HFFc6 (cell line): ENCODE measurements at regions not wholly inside any gene's neighbourhood (a gene's known extent, or its start where the extent isn't known, plus 50 kb on each side); places are given as distances from the start of the nearest gene placed in this dataset.

Experiments used
- DNase-seq: peaks from one replicate; pipeline ENCODE4 v3.0.0-alpha.2; 2018
- H3K27ac Mint-ChIP-seq: 2 replicates; pipeline ENCODE4 v1.8.0; 2020; ENCODE audit warnings: mild to moderate bottlenecking, mixed read lengths
- H3K27me3 Mint-ChIP-seq: 2 replicates; pipeline ENCODE4 v1.8.0; 2021; ENCODE audit warnings: mild to moderate bottlenecking, moderate library complexity, mixed read lengths; ENCODE audit not compliant: insufficient read depth
- H3K36me3 Mint-ChIP-seq: 2 replicates; pipeline ENCODE4 v1.8.0; 2021; ENCODE audit warnings: low read depth, mixed read lengths
- H3K4me1 Mint-ChIP-seq: 2 replicates; pipeline ENCODE4 v1.8.0; 2020; ENCODE audit warnings: low read depth, mixed read lengths
- H3K4me3 Mint-ChIP-seq: 2 replicates; pipeline ENCODE4 v1.8.0; 2020; ENCODE audit warnings: mild to moderate bottlenecking, moderate library complexity, mixed read lengths
- H3K9me3 Mint-ChIP-seq: 2 replicates; pipeline ENCODE4 v1.8.0; 2020; ENCODE audit warnings: mild to moderate bottlenecking, mixed read lengths
- CTCF ChIP-seq: fragments of 200-600 bp; sonication (generic); IDR thresholded peaks from 2 replicates; pipeline ENCODE4 v1.5.0; 2021; ENCODE audit warnings: antibody characterized with exemption, mild to moderate bottlenecking

GRCh38 chr6:78025502-78025901 lies 372.7 kb downstream of the MEI4 start:
- 0 out of 2 replicates have a peak, but pooled peaks cover 3% of the 10 kb centered on the region for H3K36me3 Mint-ChIP-seq
- peaks cover 16% of the 10 kb centered on the region for H3K9me3 Mint-ChIP-seq
- no peaks in the 10 kb centered on the region for H3K4me1 Mint-ChIP-seq
- no peak for TF ChIP-seq CTCF
- no peak for DNase-seq
- no peak overlapping the region for H3K27ac Mint-ChIP-seq
- no peaks in the 10 kb centered on the region; the same call in 1 of the 2 replicates for H3K27me3 Mint-ChIP-seq
- H3K4me3 Mint-ChIP-seq: no peak overlapping the region

GRCh38 chr6:78031228-78031627 lies 378.4 kb downstream of the MEI4 start:
- Mint-ChIP-seq H3K27ac (no peak overlapping the region), H3K27me3 (no peaks in the 10 kb centered on the region), H3K9me3 (peaks cover 16% of the 10 kb centered on the region), H3K36me3 (0 out of 2 replicates have a peak, but pooled peaks cover 6% of the 10 kb centered on the region), H3K4me1 (no peaks in the 10 kb centered on the region), H3K4me3 (no peak overlapping the region)
- no peak for TF ChIP-seq CTCF
- no peak for DNase-seq

- Mint-ChIP-seq H3K9me3 (peaks cover 18% of the 10 kb centered on the region), H3K4me3 (no peak overlapping the region), H3K27me3 (no peaks in the 10 kb centered on the region; the same call in 1 of the 2 replicates), H3K36me3 (no peaks in the 10 kb centered on the region), H3K4me1 (no peaks in the 10 kb centered on the region), H3K27ac (no peak overlapping the region)
- no peak for DNase-seq
- no peak for TF ChIP-seq CTCF
Observed at GRCh38 chr6:78059171-78059570, 406.3 kb downstream of the MEI4 start.

- Mint-ChIP-seq H3K27me3 (no peaks in the 10 kb centered on the region), H3K4me1 (no peaks in the 10 kb centered on the region), H3K9me3 (peaks cover 5% of the 10 kb centered on the region), H3K4me3 (no peak overlapping the region), H3K27ac (no peak overlapping the region), H3K36me3 (no peaks in the 10 kb centered on the region)
- DNase-seq: no peak
- no peak for TF ChIP-seq CTCF
Observed at GRCh38 chr6:78062993-78063392, 410.2 kb downstream of the MEI4 start.

GRCh38 chr6:78076371-78076770 lies 423.5 kb downstream of the MEI4 start:
- Mint-ChIP-seq H3K27ac (no peak overlapping the region), H3K27me3 (no peaks in the 10 kb centered on the region)

More at GRCh38 chr6:78076371-78076770, 423.5 kb downstream of the MEI4 start:
- DNase-seq: no peak
- H3K9me3 Mint-ChIP-seq: peaks cover 17% of the 10 kb centered on the region
- H3K4me1 Mint-ChIP-seq: no peaks in the 10 kb centered on the region
- no peak for TF ChIP-seq CTCF
- H3K4me3 Mint-ChIP-seq: no peak overlapping the region
- no peaks in the 10 kb centered on the region for H3K36me3 Mint-ChIP-seq
